SH-SY5Y (cell line): ENCODE measurements at regions not wholly inside any gene's neighbourhood (a gene's known extent, or its start where the extent isn't known, plus 50 kb on each side); places are given as distances from the start of the nearest gene placed in this dataset.

Source experiments
- GATA2 ChIP-seq: IDR thresholded peaks from 2 replicates; pipeline ENCODE4 v1.6.1; 2011; ENCODE audit warnings: mild to moderate bottlenecking, low read depth, low read length
- GATA3 ChIP-seq: IDR thresholded peaks from 2 replicates; pipeline ENCODE4 v1.6.1; 2011; ENCODE audit warnings: low read depth, mild to moderate bottlenecking, low read length, moderate library complexity

DNA sequence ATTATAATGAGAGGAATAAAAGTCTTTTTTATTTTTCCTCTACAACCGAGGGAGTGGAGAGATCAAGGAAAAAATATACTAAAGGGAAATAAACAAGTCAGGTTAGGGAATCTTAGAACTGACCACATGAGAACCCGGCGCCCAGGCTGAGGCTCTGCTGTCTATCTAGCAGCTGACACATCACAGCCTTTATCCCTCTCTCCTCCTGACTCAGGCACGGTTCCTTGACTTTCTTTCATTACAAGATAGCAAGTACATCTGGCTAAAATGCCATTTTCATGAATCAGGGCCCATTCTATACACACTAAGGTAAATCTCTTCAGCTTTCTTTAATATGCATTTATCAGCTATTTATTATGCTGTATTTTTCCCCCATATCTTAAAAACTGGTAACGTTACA, 296.0 kb downstream of the TMX3 start:
- TF ChIP-seq GATA2 = no peak
- no peak for TF ChIP-seq GATA3
